ENCODE measurements at regions not wholly inside any gene's neighbourhood (a gene's known extent, or its start where the extent isn't known, plus 50 kb on each side); places are given as distances from the start of the nearest gene placed in this dataset.
"Not testable (repeated sequence)": the region's sequence is repeated elsewhere in the genome, so short reads cannot be mapped to it uniquely, and the experiment has no call there.

- H3K9me3 Mint-ChIP-seq = peaks cover 10% of the 10 kb centered on the region
- no peak overlapping the region for H3K27ac Mint-ChIP-seq (ENCODE audit: unreplicated experiment)
- H3K36me3 Mint-ChIP-seq (ENCODE audit: low read depth) = peaks cover 9% of the 10 kb centered on the region
- H3K4me1 Mint-ChIP-seq = no peaks in the 10 kb centered on the region
- no peak overlapping the region for H3K4me3 Mint-ChIP-seq
- peaks cover 3% of the 10 kb centered on the region for H3K27me3 Mint-ChIP-seq (ENCODE audit: low read depth)
- TF ChIP-seq, protein P1, sequence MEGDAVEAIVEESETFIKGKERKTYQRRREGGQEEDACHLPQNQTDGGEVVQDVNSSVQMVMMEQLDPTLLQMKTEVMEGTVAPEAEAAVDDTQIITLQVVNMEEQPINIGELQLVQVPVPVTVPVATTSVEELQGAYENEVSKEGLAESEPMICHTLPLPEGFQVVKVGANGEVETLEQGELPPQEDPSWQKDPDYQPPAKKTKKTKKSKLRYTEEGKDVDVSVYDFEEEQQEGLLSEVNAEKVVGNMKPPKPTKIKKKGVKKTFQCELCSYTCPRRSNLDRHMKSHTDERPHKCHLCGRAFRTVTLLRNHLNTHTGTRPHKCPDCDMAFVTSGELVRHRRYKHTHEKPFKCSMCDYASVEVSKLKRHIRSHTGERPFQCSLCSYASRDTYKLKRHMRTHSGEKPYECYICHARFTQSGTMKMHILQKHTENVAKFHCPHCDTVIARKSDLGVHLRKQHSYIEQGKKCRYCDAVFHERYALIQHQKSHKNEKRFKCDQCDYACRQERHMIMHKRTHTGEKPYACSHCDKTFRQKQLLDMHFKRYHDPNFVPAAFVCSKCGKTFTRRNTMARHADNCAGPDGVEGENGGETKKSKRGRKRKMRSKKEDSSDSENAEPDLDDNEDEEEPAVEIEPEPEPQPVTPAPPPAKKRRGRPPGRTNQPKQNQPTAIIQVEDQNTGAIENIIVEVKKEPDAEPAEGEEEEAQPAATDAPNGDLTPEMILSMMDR (conservative IDR thresholded peaks at IDR 0.05) = no peak
- no peak for DNase-seq (ENCODE audit: low read depth, low spot score)
These were observed 119.4 kb upstream of the FOXD4L5 start for GRCh38 chr9:65404232-65405006.

DNA sequence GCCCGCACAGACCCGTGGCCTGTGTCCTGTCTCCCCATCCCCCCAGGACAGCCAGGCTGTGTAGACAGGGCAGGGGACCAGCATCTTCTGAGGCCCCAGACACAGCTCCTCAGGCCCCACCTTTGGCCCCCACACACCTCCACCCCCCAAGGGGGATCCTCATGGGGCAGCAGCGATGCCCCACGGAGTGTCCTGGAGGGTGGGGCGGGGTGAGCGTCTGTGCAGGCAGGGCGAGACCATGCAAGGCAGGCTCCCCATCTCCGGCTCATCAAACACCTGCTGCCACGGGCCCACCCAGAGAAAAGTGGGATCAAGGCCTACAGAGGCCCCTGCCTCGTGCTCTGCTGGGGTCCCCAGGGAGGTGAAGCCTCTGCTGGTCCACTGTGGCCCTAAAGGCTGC is 118.7 kb upstream of the FOXD4L5 start:
- Mint-ChIP-seq H3K4me3 (no peak overlapping the region), H3K4me1 (no peaks in the 10 kb centered on the region), H3K27ac (ENCODE audit: unreplicated experiment) (no peak overlapping the region), H3K27me3 (ENCODE audit: low read depth) (peaks cover 3% of the 10 kb centered on the region), H3K9me3 (peaks cover 10% of the 10 kb centered on the region), H3K36me3 (ENCODE audit: low read depth) (peaks cover 9% of the 10 kb centered on the region)
- TF ChIP-seq, protein P1 (conservative IDR thresholded peaks at IDR 0.05) = no peak
- no peak for DNase-seq (ENCODE audit: low read depth, low spot score)

- H3K9me3 Mint-ChIP-seq; DNase-seq (ENCODE audit: low read depth, low spot score); H3K27me3 Mint-ChIP-seq (ENCODE audit: low read depth); H3K4me1 Mint-ChIP-seq; H3K27ac Mint-ChIP-seq (ENCODE audit: unreplicated experiment); H3K36me3 Mint-ChIP-seq (ENCODE audit: low read depth); H3K4me3 Mint-ChIP-seq: not testable (repeated sequence)
These were observed 118.1 kb upstream of the FOXD4L5 start for GRCh38 chr9:65403072-65403471.

- not testable (repeated sequence) for DNase-seq (ENCODE audit: low read depth, low spot score); H3K27me3 Mint-ChIP-seq (ENCODE audit: low read depth); H3K4me3 Mint-ChIP-seq; H3K27ac Mint-ChIP-seq (ENCODE audit: unreplicated experiment); H3K4me1 Mint-ChIP-seq; H3K9me3 Mint-ChIP-seq; H3K36me3 Mint-ChIP-seq (ENCODE audit: low read depth)
These were observed 117.3 kb upstream of the FOXD4L5 start for GRCh38 chr9:65402206-65402870.

DNA sequence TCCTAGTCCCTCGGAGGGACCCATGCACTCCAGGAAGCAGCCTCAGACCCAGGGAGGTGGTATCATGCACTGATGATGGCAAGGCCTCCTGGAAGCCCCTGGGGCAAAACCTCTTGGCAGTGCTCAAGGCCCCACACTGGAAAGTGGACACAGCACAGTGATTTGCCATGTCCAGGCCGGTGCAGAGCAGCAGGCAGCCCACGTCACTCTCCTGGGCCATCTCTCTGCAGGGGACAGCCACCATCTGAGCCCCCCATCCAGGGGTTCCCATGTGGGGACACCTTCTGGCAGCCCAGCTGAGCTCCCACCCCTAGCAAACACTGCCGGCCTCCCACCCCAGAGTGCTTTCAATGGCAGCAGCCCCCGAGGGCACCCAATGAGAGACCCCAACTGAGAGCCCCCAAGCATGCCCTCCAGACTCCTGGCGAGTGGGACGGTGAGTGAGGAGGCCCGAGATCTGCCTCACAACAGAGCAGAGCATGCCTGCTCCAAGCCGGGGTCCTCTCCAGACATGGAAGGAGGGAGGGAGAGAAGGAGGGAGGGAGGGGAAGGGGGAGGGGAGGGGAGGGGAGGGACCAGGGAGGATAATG is 116.5 kb upstream of the FOXD4L5 start:
- H3K4me3 Mint-ChIP-seq; DNase-seq (ENCODE audit: low read depth, low spot score); H3K4me1 Mint-ChIP-seq; H3K27me3 Mint-ChIP-seq (ENCODE audit: low read depth); H3K9me3 Mint-ChIP-seq; H3K27ac Mint-ChIP-seq (ENCODE audit: unreplicated experiment); H3K36me3 Mint-ChIP-seq (ENCODE audit: low read depth): not testable (repeated sequence)

DNA sequence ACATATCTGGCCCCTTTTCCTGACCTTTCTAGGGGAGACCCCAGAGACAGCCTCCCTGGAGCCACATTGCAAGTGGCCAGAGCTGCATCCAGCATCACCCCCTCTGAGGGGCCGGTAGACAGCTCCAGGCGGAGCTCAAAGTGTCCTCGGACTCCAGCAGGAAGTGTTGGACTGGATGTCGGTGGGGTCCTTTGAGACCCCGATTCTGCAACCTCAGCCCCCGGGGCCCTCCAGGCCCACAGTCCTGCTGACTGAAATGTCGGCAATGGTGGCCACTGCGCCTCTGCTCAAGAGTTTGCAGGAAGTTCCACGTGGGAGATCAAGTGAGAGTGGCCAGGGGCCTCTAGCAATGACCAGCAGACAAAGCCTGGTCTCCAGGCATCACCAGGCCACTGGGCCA is 115.9 kb upstream of the FOXD4L5 start:
- TF ChIP-seq, protein P1 (conservative IDR thresholded peaks at IDR 0.05) = no peak
- Mint-ChIP-seq H3K27me3 (ENCODE audit: low read depth) (no peaks in the 10 kb centered on the region), H3K36me3 (ENCODE audit: low read depth) (no peaks in the 10 kb centered on the region), H3K27ac (ENCODE audit: unreplicated experiment) (no peak overlapping the region), H3K9me3 (peaks cover 5% of the 10 kb centered on the region), H3K4me3 (no peak overlapping the region), H3K4me1 (no peaks in the 10 kb centered on the region)
- no peak for DNase-seq (ENCODE audit: low read depth, low spot score)

DNA sequence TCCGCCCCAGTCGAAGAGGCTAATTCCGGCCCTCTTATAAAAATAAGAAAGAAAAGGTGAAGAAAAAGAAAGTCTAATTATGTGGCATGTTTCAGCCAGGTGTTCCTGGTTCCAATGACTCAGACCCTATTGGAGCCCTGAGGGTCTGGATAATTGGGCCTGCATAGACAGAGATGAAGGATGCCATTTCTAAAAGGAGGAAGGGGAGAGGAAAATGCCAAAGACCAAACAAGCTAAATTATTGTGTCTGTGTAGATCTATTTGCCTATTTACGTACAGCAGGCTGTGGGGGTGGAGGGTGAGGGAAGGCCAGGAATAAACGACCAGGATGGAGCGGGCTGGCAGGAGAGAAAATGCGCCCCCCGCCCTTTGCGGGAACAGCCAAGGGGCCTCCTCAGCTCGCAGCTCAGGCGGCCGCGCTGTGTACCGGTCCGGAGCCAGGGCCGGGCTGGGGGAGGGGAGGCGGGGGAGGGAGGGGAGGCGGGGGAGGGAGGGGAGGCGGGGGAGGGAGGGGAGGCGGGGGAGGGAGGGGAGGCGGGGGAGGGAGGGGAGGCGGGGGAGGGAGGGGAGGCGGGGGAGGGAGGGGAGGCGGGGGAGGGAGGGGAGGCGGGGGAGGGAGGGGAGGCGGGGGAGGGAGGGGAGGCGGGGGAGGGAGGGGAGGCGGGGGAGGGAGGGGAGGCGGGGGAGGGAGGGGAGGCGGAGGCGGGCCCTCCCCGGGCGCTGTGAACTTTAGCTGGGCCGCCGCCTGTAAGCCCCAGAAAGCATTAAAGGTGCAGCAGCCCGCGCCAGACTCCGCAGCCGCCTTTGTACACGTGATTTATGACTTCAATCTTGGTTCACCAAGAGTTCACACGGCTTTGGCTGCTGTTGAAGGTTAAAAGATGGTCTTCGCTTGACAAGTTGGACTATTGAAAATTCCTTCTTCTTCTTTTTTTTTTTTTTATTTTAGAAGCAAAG is 113.0 kb upstream of the FOXD4L5 start:
- not testable (repeated sequence) for H3K4me3 Mint-ChIP-seq; H3K9me3 Mint-ChIP-seq; DNase-seq (ENCODE audit: low read depth, low spot score); H3K36me3 Mint-ChIP-seq (ENCODE audit: low read depth); H3K4me1 Mint-ChIP-seq; H3K27ac Mint-ChIP-seq (ENCODE audit: unreplicated experiment); H3K27me3 Mint-ChIP-seq (ENCODE audit: low read depth)

- H3K27me3 Mint-ChIP-seq (ENCODE audit: low read depth); DNase-seq (ENCODE audit: low read depth, low spot score); H3K4me1 Mint-ChIP-seq; H3K4me3 Mint-ChIP-seq; H3K36me3 Mint-ChIP-seq (ENCODE audit: low read depth); H3K9me3 Mint-ChIP-seq; H3K27ac Mint-ChIP-seq (ENCODE audit: unreplicated experiment): not testable (repeated sequence)
These were observed 112.2 kb upstream of the FOXD4L5 start for GRCh38 chr9:65397226-65397625.

DNA sequence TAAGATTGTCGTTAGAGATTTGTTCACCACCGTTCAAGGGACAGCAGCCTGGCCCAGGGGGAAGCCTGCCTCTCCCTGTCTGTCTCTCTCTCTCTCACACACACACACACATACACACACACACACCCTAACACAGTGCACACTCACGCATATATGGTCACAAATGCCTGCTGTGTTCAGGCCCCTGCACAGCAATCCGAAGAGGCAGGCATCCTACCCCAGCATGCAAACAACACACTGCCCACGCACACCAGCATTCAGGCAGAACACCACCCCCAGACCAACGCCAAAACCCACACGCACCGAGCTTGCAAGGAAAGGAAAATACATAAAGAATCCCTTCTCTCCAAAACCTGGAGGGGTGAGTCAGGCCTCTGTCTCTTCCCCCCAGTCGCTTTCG is 111.6 kb upstream of the FOXD4L5 start:
- DNase-seq (ENCODE audit: low read depth, low spot score); H3K4me3 Mint-ChIP-seq; H3K9me3 Mint-ChIP-seq: not testable (repeated sequence)

GRCh38 chr9:65395789-65396188 is 110.8 kb upstream of the FOXD4L5 start:
- H3K36me3 Mint-ChIP-seq (ENCODE audit: low read depth); H3K27ac Mint-ChIP-seq (ENCODE audit: unreplicated experiment); H3K9me3 Mint-ChIP-seq; H3K4me1 Mint-ChIP-seq; DNase-seq (ENCODE audit: low read depth, low spot score); H3K27me3 Mint-ChIP-seq (ENCODE audit: low read depth); H3K4me3 Mint-ChIP-seq: not testable (repeated sequence)

More for the DNA sequence above, 111.6 kb upstream of the FOXD4L5 start:
- not testable (repeated sequence) for H3K4me1 Mint-ChIP-seq; H3K36me3 Mint-ChIP-seq (ENCODE audit: low read depth); H3K27ac Mint-ChIP-seq (ENCODE audit: unreplicated experiment); H3K27me3 Mint-ChIP-seq (ENCODE audit: low read depth)
